ENCODE measurements at regions not wholly inside any gene's neighbourhood (a gene's known extent, or its start where the extent isn't known, plus 50 kb on each side); places are given as distances from the start of the nearest gene placed in this dataset.

DNA sequence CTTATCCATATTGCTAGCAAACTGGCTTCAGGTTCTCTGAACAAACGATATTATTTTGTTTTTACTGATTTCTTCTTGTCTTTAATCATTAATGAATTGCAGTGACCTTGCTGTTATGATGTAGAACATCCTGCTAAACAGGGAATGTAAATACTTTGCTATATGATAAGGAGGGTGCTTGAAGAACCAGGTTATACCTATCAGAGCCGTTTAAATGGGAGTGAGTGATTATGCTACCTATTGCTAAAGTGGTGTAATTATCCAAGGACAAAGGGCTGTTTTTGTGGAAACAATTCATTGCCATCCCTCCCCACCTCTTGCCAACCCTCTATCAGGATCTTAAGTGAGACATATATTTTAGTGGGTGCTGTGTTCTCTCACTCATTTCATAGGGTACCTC, 788.9 kb downstream of the RPA4 start:
- TF ChIP-seq, protein P1, sequence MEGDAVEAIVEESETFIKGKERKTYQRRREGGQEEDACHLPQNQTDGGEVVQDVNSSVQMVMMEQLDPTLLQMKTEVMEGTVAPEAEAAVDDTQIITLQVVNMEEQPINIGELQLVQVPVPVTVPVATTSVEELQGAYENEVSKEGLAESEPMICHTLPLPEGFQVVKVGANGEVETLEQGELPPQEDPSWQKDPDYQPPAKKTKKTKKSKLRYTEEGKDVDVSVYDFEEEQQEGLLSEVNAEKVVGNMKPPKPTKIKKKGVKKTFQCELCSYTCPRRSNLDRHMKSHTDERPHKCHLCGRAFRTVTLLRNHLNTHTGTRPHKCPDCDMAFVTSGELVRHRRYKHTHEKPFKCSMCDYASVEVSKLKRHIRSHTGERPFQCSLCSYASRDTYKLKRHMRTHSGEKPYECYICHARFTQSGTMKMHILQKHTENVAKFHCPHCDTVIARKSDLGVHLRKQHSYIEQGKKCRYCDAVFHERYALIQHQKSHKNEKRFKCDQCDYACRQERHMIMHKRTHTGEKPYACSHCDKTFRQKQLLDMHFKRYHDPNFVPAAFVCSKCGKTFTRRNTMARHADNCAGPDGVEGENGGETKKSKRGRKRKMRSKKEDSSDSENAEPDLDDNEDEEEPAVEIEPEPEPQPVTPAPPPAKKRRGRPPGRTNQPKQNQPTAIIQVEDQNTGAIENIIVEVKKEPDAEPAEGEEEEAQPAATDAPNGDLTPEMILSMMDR (IDR thresholded peaks at IDR 0.05), result no peak
- TF ChIP-seq POLR2A (IDR thresholded peaks at IDR 0.05), result no peak
